ENCODE measurements at regions not wholly inside any gene's neighbourhood (a gene's known extent, or its start where the extent isn't known, plus 50 kb on each side); places are given as distances from the start of the nearest gene placed in this dataset.

DNA sequence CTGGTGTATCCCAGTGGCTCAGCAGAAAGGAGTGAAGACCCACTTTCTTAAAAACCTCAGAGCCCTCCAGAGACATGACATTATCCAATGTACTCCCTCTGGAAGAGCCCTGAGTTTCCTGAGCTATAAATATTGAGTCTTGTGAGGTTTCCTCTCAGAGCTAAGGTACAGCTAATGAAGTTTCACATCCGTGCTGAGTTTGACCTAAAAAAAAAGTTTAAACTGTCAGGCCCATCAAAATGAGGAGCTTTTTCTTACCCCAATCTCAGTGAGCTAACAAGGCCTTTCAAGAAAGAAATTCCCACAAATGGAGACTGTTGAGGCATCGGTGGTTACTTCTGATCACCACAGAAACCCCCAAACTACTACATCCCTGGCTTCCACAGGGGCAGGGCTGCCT, 65.4 kb upstream of the ST8SIA3 start (continued):
- TF ChIP-seq, protein P1, sequence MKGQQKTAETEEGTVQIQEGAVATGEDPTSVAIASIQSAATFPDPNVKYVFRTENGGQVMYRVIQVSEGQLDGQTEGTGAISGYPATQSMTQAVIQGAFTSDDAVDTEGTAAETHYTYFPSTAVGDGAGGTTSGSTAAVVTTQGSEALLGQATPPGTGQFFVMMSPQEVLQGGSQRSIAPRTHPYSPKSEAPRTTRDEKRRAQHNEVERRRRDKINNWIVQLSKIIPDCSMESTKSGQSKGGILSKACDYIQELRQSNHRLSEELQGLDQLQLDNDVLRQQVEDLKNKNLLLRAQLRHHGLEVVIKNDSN (IDR thresholded peaks at IDR 0.05; ENCODE audit: borderline replicate concordance, low read depth) = no peak
- TF ChIP-seq NRF1 (IDR thresholded peaks at IDR 0.05; ENCODE audit: low read depth, low read length) (no peak), POLR2AphosphoS5 (IDR thresholded peaks at IDR 0.05; ENCODE audit: low read depth, low read length) (no peak), JUND (IDR thresholded peaks at IDR 0.05) (no peak), RCOR1 (IDR thresholded peaks at IDR 0.05; ENCODE audit: low read length) (no peak), GABPA (IDR thresholded peaks at IDR 0.05; ENCODE audit: low read depth) (no peak), TCF12 (IDR thresholded peaks at IDR 0.05) (no peak)

DNA sequence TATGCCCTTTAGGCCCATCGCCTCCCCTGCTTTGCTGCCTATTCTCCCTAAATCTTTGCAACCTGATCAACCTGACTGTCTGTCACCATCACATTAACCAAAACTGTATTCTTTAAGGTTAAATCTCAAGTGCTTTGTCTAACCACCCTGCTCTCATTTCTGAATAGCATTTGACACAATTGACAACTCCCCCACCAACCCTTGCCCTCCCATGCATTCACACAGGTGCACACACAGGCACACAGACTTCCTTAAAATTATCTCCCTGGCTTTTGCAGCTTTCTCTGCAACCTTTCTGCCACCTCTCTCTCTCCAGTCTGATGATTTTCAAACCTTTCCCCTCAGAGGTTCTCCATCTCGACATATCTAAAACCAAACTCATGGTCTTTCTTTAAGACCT, 64.6 kb upstream of the ST8SIA3 start:
- DNase-seq = no peak
- Histone ChIP-seq H3K4me1 (ENCODE audit: control insufficient read depth in 1 of 2, insufficient read depth in 2 of 2, low read depth in 1 of 2, low read length in 1 of 2) (no peaks in the 10 kb centered on the region), H3K79me2 (ENCODE audit: insufficient read depth) (no peaks in the 10 kb centered on the region), H3F3A (replicated peaks; ENCODE audit: insufficient read depth) (no peaks in the 10 kb centered on the region), H3K9ac (no peak overlapping the region), H3K36me3 (replicated peaks in 1 of 2; ENCODE audit: control insufficient read depth in 1 of 2, insufficient read depth in 2 of 2, low read length in 1 of 2) (no peaks in the 10 kb centered on the region), H3K4me3 (ENCODE audit: low read depth in 2 of 2, low read length in 1 of 2) (no peak overlapping the region), H4K20me1 (ENCODE audit: insufficient read depth) (no peaks in the 10 kb centered on the region), H3K9me2 (no peaks in the 10 kb centered on the region), H3K9me3 (no peaks in the 10 kb centered on the region), H3K27ac (ENCODE audit: low read depth in 2 of 2, low read length in 1 of 2) (no peak overlapping the region), H3K4me2 (no peak overlapping the region), H3K27me3 (ENCODE audit: insufficient read depth) (no peaks in the 10 kb centered on the region), H2AFZ (ENCODE audit: low read depth) (no peak overlapping the region)
- POLR2A ChIA-PET = no interaction called here
- CTCF ChIA-PET = no interaction called here
- TF ChIP-seq USF2 (IDR thresholded peaks at IDR 0.05; ENCODE audit: borderline replicate concordance, low read depth, low read length) (no peak), RXRA (IDR thresholded peaks at IDR 0.05; ENCODE audit: borderline replicate concordance, low read depth) (no peak), ELF1 (IDR thresholded peaks at IDR 0.05) (no peak), TAF1 (IDR thresholded peaks at IDR 0.05; ENCODE audit: borderline replicate concordance, low read depth, low read length) (no peak), MEF2A (IDR thresholded peaks at IDR 0.05; ENCODE audit: borderline replicate concordance, low read depth) (no peak), CTCF (IDR thresholded peaks at IDR 0.05) (no peak), FOXM1 (IDR thresholded peaks at IDR 0.05; ENCODE audit: low read depth) (no peak), RFX5 (IDR thresholded peaks at IDR 0.05; ENCODE audit: low read length) (no peak)
- TF ChIP-seq, protein P2, sequence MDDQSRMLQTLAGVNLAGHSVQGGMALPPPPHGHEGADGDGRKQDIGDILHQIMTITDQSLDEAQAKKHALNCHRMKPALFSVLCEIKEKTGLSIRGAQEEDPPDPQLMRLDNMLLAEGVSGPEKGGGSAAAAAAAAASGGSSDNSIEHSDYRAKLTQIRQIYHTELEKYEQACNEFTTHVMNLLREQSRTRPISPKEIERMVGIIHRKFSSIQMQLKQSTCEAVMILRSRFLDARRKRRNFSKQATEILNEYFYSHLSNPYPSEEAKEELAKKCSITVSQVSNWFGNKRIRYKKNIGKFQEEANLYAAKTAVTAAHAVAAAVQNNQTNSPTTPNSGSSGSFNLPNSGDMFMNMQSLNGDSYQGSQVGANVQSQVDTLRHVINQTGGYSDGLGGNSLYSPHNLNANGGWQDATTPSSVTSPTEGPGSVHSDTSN (IDR thresholded peaks at IDR 0.05) = no peak
- 18% methylated on average over 2 of the region's 2 CpGs for WGBS (ENCODE audit: low lambda C conversion rate)
